HCT116 (cell line): ENCODE measurements at regions not wholly inside any gene's neighbourhood (a gene's known extent, or its start where the extent isn't known, plus 50 kb on each side); places are given as distances from the start of the nearest gene placed in this dataset.

Experiments
- ATAC-seq: fragments of 200-7000 bp; cut with Tn5 transposase; 2 replicates; pipeline ENCODE4 v1.9.1; 2020; ENCODE audit warnings: mild to moderate bottlenecking, moderate library complexity
- BruUV-seq: library from RNA; stranded (reverse); fragments of 400-500 nt; replicated peaks from 2 replicates; lab custom pipeline; 2021; lab: Mats Ljungman, UMichigan
- CTCF ChIA-PET: fragments of 300-600 bp; sonication (Branson Sonifier 250); formaldehyde crosslinking; loops from one replicate; lab custom pipeline; 2021; ENCODE audit warnings: antibody characterized with exemption; lab: Charles Lee
- POLR2A ChIA-PET: fragments of 300-600, 350-600 bp; sonication (Branson Sonifier 250); formaldehyde crosslinking; loops from one replicate; lab custom pipeline; 2021; ENCODE audit warnings: antibody characterized with exemption; lab: Charles Lee
- RAD21 ChIA-PET, 2 experiments: fragments of 300-600 bp; sonication (Branson Sonifier 250); formaldehyde crosslinking; loops; one replicate each; lab custom pipeline; 2023; ENCODE audit warnings: low total read pairs in 2 of 2; ENCODE audit not compliant: uncharacterized antibody in 2 of 2, unreplicated experiment in 2 of 2, low non-redundant PET in 1 of 2; lab: Charles Lee
- DNase-seq: peaks from one replicate; pipeline ENCODE4 v3.0.0-alpha.2; 2010; ENCODE audit warnings: low read depth, low spot score
- H2AFZ ChIP-seq: fragments of 200-600 bp; shearing (Covaris generic), sonication (generic); 2 replicates; pipeline ENCODE4 v1.6.1; 2017; ENCODE audit warnings: low read depth, mixed run types, mixed read lengths, antibody characterized with exemption, low read length; ENCODE audit not compliant: poor library complexity, severe bottlenecking
- H3K27ac ChIP-seq: 2 replicates; pipeline ENCODE4 v1.5.1; 2012; ENCODE audit warnings: low read depth, low read length
- H3K27me3 ChIP-seq: fragments of 200-600 bp; sonication (generic); 2 replicates; pipeline ENCODE4 v1.6.1; 2016; ENCODE audit warnings: mixed run types, low read length, mixed read lengths; ENCODE audit not compliant: insufficient read depth
- H3K36me3 ChIP-seq, 2 experiments: fragments of 200-500 bp in 1 of 2; fragments of 200-600 bp in 1 of 2; sonication (Bioruptor generic) in 1 of 2; sonication (generic) in 1 of 2; 2 replicates each; pipeline versions ENCODE4 v1.5.1 to v1.6.1; 2014 to 2016; ENCODE audit warnings: low read length in 2 of 2, inconsistent platforms in 1 of 2, mixed read lengths in 1 of 2, mixed run types in 1 of 2; ENCODE audit not compliant: insufficient read depth in 2 of 2, control insufficient read depth in 1 of 2
- H3K4me1 ChIP-seq, 2 experiments: fragments of 200-600 bp in 1 of 2; sonication (generic) in 1 of 2; 2 replicates each; pipeline versions ENCODE4 v1.5.1 to v1.6.1; 2012 to 2017; ENCODE audit warnings: low read length in 2 of 2, inconsistent platforms in 1 of 2, mild to moderate bottlenecking in 1 of 2, mixed read lengths in 1 of 2, mixed run types in 1 of 2, moderate library complexity in 1 of 2; ENCODE audit not compliant: insufficient read depth in 2 of 2, control insufficient read depth in 1 of 2
- H3K4me2 ChIP-seq: fragments of 200-600 bp; sonication (generic); 2 replicates; pipeline ENCODE4 v1.6.1; 2017; ENCODE audit warnings: mixed run types, low read length, mixed read lengths
- H3K4me3 ChIP-seq, 2 experiments: fragments of 200-600 bp in 1 of 2; sonication (generic) in 1 of 2; replicated peaks in 1 of 2; 2 replicates each; pipeline ENCODE4 v1.5.1; 2011 to 2016; ENCODE audit warnings: low read length in 2 of 2, control low read depth in 1 of 2, low read depth in 1 of 2, mild to moderate bottlenecking in 1 of 2, mixed read lengths in 1 of 2, mixed run types in 1 of 2
- H3K79me2 ChIP-seq: fragments of 200-600 bp; sonication (generic); 2 replicates; pipeline ENCODE4 v1.6.1; 2017; ENCODE audit warnings: mild to moderate bottlenecking, mixed run types, low read length, moderate library complexity, mixed read lengths; ENCODE audit not compliant: insufficient read depth
- H3K9ac ChIP-seq: fragments of 200-600 bp; sonication (generic); 2 replicates; pipeline ENCODE4 v1.6.1; 2016; ENCODE audit warnings: low read length, mixed read lengths
- H3K9me2 ChIP-seq: fragments of 200-600 bp; sonication (generic), shearing (Covaris generic); 2 replicates; pipeline ENCODE4 v1.6.1; 2017; ENCODE audit warnings: mixed run types, mild to moderate bottlenecking, moderate library complexity; ENCODE audit not compliant: insufficient read depth
- H3K9me3 ChIP-seq, 2 experiments: fragments of 200-500 bp in 1 of 2; fragments of 200-600 bp in 1 of 2; sonication (Bioruptor generic) in 1 of 2; sonication (generic) in 1 of 2; 2 replicates each; pipeline ENCODE4 v1.6.1; 2014 to 2017; ENCODE audit warnings: low read length in 2 of 2, mixed read lengths in 2 of 2, inconsistent platforms in 1 of 2, low read depth in 1 of 2, mild to moderate bottlenecking in 1 of 2, mixed run types in 1 of 2, moderate library complexity in 1 of 2; ENCODE audit not compliant: control insufficient read depth in 1 of 2, insufficient read depth in 1 of 2
- H4K20me1 ChIP-seq: fragments of 200-600 bp; sonication (generic), shearing (Covaris generic); 2 replicates; pipeline ENCODE4 v1.6.1; 2017; ENCODE audit warnings: mixed run types, mild to moderate bottlenecking, moderate library complexity; ENCODE audit not compliant: insufficient read depth
- CEBPB ChIP-seq: IDR thresholded peaks from 2 replicates; pipeline ENCODE4 v1.6.1; 2012; ENCODE audit warnings: low read depth
- CTCF ChIP-seq, 3 experiments: fragments of 200-600 bp in 1 of 3; sonication (generic) in 1 of 3; IDR thresholded peaks in 2 of 3; conservative IDR thresholded peaks in 1 of 3; 2 replicates each; pipeline ENCODE4 v1.5.1; 2012 to 2017; ENCODE audit warnings: low read depth in 2 of 3, low read length in 2 of 3, antibody characterized with exemption in 1 of 3, borderline replicate concordance in 1 of 3, control low read depth in 1 of 3, mild to moderate bottlenecking in 1 of 3, mixed read lengths in 1 of 3, mixed run types in 1 of 3, moderate library complexity in 1 of 3; ENCODE audit not compliant: insufficient read depth in 1 of 3
- EZH2 ChIP-seq: fragments of 200-600 bp; sonication (generic); IDR thresholded peaks from 2 replicates; pipeline ENCODE4 v1.6.1; 2017; ENCODE audit warnings: antibody characterized with exemption, mixed run types
- EZH2phosphoT487 ChIP-seq: fragments of 200-600 bp; IDR thresholded peaks from 2 replicates; pipeline ENCODE4 v1.6.1; 2018; ENCODE audit warnings: antibody characterized with exemption, borderline replicate concordance
- MAX ChIP-seq: IDR thresholded peaks from 2 replicates; pipeline ENCODE4 v1.6.1; 2012
- POLR2AphosphoS5 ChIP-seq: IDR thresholded peaks from 2 replicates; pipeline ENCODE4 v1.6.1; 2011; ENCODE audit warnings: mild to moderate bottlenecking, low read depth, low read length, moderate library complexity
- REST ChIP-seq: IDR thresholded peaks from 2 replicates; pipeline ENCODE4 v1.6.1; 2012; ENCODE audit warnings: low read depth
- SIN3A ChIP-seq: IDR thresholded peaks from 2 replicates; pipeline ENCODE4 v1.6.1; 2012; ENCODE audit warnings: low read depth
- SRF ChIP-seq: IDR thresholded peaks from 2 replicates; pipeline ENCODE4 v1.6.1; 2012; ENCODE audit warnings: low read depth
- TCF7L2 ChIP-seq: IDR thresholded peaks from 2 replicates; pipeline ENCODE4 v1.7.0; 2011; ENCODE audit warnings: borderline replicate concordance, inconsistent platforms; ENCODE audit not compliant: insufficient read depth, insufficient read length; ENCODE audit errors: extremely low read depth
- ZFX ChIP-seq: fragments of 450-650 bp; IDR thresholded peaks from 2 replicates; pipeline ENCODE4 v1.6.1; 2017
- ZNF274 ChIP-seq: fragments of 200-500 bp; sonication (Bioruptor generic); IDR thresholded peaks from 2 replicates; pipeline ENCODE4 v1.6.1; 2014; ENCODE audit warnings: mild to moderate bottlenecking, low read depth, low read length, inconsistent platforms
- intact Hi-C: fragments of 100-400 bp; cut with micrococcal nuclease; formaldehyde crosslinking; loops from 2 replicates; pipeline ENCODE4 v1.10.0; 2022

GRCh38 chr15:94848054-94848453 is 616.7 kb downstream of the MCTP2 start:
- Histone ChIP-seq H2AFZ (no peak overlapping the region), H3K36me3 (no peaks in the 10 kb centered on the region)
- TF ChIP-seq ZFX (no peak), ZNF274 (no peak), EZH2phosphoT487 (no peak), POLR2AphosphoS5 (no peak), SIN3A (no peak), MAX (no peak), SRF (no peak), REST (no peak), CTCF (IDR thresholded peaks at IDR 0.05 in 2 of 3, conservative IDR thresholded peaks at IDR 0.05 in 1 of 3; ENCODE audit: borderline replicate concordance in 1 of 3, insufficient read depth in 1 of 3, low read depth in 2 of 3, low read length in 2 of 3) (no peak), CEBPB (no peak), EZH2 (no peak), TCF7L2 (no peak)
- TF ChIP-seq, all 23 proteins: peak for 0
- no peak for DNase-seq
- intact Hi-C loops = no loop called here
- ChIA-PET CTCF (no interaction called here), RAD21 (no interaction called here), POLR2A (no interaction called here)
- no peak overlapping the region for H3K4me2 ChIP-seq
- H3K9me3 ChIP-seq = no peaks in the 10 kb centered on the region
- no TSS peak for BruUV-seq
- no peaks in the 10 kb centered on the region for H4K20me1 ChIP-seq
- H3K79me2 ChIP-seq = no peaks in the 10 kb centered on the region
- no peak overlapping the region for H3K9ac ChIP-seq
- no peaks in the 10 kb centered on the region for H3K9me2 ChIP-seq
- H3K4me1 ChIP-seq = no peaks in the 10 kb centered on the region
- no peaks in the 10 kb centered on the region for H3K27me3 ChIP-seq
- no peak overlapping the region for H3K27ac ChIP-seq
- no peak overlapping the region for H3K4me3 ChIP-seq
- ATAC-seq = no peak
